IPS DF 19.7 (cell line): ENCODE measurements at regions not wholly inside any gene's neighbourhood (a gene's known extent, or its start where the extent isn't known, plus 50 kb on each side); places are given as distances from the start of the nearest gene placed in this dataset.
A peak's percentile ranks its signal among the peaks of the same experiment; 100 is the strongest.

Source experiments
- DNase-seq: peaks from one replicate; pipeline ENCODE4 v3.0.0-alpha.2; 2013; ENCODE audit warnings: low read depth, low spot score

- DNase-seq: no peak
Measured at GRCh38 chr5:139733698-139734538, 61.7 kb upstream of the PSD2 start.

DNA sequence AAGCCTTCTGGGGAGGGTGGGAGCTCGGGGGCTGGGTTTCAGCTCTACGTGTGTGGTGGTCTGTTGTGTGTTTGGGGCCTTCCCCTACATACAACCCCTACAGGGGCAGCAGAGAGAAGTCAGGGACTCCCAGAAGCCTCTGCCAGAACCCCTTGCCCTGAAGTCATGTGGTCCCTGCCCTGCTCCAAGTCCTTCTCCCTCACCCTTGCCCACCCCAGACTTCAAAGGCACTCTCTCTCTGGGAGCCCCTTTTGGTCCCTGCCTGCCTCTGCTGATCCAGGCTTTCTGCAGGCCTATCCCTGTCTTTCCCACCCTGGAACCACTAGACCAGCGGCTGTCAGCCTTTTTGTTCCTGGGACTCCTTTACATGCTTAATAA is 61.1 kb upstream of the PSD2 start:
- no peak for DNase-seq

DNA sequence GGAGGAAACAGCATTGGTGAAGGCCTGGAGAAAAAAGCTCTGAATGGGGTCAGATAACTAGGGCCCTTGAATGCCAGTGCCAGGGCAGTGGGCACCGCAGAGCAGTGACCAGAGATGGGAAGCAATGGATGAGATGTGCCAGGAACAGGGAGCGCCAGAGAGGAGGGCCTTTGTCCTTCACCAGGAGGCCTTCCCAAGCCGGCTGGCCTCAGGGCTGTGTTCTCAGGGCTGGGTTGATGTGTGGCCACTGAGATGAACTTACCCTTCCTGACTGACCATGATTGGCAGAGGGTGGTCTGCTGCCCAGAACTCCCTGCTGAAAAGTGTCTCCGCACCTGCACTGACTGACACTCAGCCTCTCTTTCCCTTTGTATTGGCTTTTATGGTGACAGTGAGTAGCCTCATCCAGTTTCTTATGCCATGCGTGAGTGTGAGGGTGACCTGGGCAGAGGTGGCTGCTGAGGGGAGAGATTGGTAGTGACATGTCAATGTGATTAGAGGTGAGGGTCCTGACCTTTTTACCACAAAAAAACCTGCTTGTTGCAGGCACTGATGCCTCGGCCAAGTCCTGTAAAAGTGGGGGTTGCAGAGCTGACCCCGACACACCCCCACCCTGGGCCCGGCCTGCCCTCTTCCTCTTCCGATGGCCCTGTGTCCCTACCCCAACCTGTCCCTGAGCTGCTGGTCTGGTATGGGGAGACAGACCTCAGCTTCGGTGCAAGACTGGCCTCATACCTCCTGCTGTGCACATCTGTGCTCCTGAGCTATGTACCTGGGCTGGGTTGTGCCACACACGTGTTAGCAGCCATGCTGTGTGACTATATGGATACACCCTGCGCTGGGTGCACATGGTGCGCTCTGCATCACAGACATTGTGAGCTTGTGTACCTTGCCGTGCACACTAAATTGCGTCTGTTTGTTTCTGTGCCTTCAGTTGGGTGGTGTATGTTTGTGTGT is 57.1 kb upstream of the PSD2 start:
- DNase-seq: no peak

- DNase-seq: no peak
Measured at GRCh38 chr5:139739150-139739974, 56.2 kb upstream of the PSD2 start.

DNA sequence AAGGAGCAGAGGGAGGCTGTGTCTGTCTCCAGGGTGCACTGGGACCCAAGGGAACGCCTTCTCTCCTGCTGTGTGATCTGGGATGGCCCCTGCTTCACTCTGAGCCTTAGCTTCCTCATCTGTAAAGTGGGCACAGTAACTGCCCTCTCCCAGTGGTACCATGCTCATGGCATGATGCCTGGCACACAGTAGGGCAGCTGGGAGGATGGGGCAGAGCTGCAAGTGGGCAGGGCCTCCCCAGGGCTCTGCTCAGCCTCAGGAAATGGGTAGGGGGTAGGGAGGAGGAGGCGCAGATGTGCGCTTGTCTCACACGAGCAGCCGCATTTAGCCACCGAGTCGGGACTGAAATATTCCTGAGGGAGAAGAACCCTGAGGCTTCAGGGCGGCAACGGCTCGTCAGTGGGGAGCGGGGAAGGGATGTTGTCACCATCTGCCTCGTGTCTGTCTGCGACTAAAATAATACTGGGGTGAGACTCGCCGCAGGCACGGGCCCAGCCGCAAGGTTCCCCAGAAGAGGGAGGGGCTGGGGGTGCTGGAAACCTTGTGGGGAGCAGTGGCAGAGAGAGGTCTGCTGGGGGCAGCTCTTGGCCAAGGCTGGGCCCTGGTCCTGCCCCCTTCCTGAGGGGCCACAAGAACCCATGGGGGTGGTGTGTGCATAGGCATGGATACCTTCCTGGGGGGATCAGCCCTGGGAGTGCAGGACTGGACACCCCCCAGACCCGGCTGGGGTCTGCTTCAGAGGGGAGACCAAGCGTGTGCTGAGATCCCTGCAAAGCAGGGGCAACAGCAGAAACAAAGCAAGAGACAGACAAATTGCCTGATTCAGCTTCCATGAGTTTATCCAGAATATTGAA is 55.2 kb upstream of the PSD2 start:
- no peak for DNase-seq

DNA sequence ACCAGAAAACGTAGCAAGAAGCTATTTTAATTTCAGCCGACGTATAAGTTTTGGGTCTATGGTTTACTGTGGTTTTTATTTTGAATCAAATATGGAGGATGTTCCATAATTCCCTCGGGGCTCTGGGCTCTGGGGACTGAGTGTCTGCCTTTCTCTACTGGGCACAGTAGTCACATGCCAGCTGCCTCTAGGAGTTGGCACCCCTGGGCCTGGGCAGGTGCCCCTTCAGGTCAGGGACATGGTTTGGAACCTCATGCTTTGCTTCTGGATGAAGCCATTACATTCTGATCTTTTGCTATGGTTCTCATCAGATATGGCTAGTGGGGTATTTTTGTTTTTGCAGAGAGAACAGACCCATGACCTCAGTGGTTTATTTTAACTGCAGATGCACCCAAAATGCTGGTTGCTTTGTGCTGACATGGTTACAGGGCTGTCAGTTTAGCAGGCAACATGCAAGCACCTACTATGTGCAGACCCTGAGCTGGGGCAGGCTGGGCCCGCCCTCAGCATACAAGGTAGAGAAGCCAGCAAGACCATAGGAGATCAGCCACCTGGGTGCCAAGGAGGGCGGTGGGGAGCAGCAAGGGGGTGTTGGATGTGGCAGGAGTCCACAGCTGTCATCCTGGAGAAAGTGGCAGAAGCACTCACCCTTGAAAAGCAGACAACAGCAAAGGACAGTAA is 54.5 kb upstream of the PSD2 start:
- DNase-seq: no peak

GRCh38 chr5:139741823-139742172 is 53.8 kb upstream of the PSD2 start:
- DNase-seq: no peak

- DNase-seq: no peak
Measured at GRCh38 chr5:139742173-139742903, 53.3 kb upstream of the PSD2 start.

GRCh38 chr5:139743001-139743771 is 52.4 kb upstream of the PSD2 start:
- no peak for DNase-seq

GRCh38 chr5:139743804-139744203 is 51.8 kb upstream of the PSD2 start:
- DNase-seq: no peak

DNA sequence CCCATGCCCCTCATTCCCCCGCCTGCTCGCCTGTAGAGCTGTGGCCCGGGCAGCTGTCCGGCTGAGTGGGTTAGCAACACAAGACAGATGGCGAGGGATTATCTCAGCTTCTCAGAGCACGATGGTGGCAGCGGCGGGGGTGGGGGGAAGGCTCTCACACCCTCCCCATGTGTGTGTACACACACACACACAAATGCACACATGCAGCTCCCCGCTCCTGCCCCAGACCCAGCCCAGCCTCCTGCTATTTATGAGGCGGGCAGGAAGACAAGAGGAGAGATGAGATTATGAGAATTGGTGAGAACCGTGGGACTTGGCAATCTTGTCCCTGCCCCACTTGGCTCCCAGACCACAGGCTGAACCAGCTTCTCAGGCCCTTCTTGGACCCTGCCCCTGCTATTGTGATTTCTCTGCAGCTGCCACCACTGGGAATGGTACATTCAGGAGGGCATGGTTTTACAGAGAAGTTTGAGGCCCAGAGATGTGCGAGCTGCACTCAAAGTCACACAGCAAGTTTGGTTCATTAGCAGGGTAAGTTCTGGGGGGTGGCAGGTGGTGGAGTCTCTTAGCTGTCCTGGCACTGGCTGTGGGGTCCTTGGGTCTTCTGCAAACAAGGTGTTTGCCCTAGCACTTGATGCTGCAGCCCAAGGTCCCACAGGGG is 51.0 kb upstream of the PSD2 start:
- DNase-seq: no peak

DNA sequence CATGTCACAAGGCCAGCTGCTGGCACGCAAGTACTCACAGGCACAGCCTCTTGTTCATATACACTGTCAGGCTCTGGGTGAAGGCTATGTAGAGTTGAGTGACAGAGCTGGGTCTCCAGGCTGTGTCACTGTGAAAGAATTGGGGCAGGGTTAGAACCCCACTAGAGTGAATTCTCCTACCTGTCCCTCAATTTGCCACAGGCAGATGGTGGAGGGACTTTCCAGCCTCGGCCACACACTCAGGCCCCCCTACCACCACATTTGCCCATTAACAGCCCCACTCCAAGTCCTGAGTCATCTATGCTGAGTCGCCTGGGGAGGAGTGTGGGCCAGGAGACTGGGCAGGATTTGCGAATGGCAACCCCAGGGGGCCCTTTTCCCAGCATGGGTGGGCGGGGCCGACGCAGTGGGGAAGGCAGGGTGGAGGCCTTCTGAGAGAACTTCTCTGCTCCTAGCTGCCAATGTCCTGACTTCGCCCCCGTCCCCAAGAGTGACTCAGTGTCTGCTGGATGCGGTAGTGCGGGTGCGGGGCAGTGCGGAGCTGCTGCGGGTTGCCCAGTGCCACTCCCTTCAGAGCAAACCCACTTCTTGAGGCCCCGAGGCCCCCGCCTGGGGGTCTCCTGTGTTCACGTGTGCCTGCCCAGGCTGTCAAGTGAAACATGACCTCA is 50.3 kb upstream of the PSD2 start:
- no peak for DNase-seq

- peak; percentile 95 for DNase-seq
Measured at GRCh38 chr5:139745800-139746690, 49.6 kb upstream of the PSD2 start.
